PC-9 (cell line): ENCODE measurements at regions not wholly inside any gene's neighbourhood (a gene's known extent, or its start where the extent isn't known, plus 50 kb on each side); places are given as distances from the start of the nearest gene placed in this dataset.

Source experiments
- BruUV-seq: library from RNA; stranded (reverse); fragments of 400-500 nt; replicated peaks from 2 replicates; lab custom pipeline; 2021; lab: Mats Ljungman, UMichigan
- CTCF ChIA-PET: fragments of 300-600 bp; sonication (Branson Sonifier 250); formaldehyde crosslinking; loops from one replicate; lab custom pipeline; 2022; ENCODE audit warnings: antibody characterized with exemption; lab: Charles Lee
- POLR2A ChIA-PET: fragments of 300-600 bp; sonication (Branson Sonifier 250); formaldehyde crosslinking; loops from one replicate; lab custom pipeline; 2022; ENCODE audit warnings: antibody characterized with exemption; ENCODE audit not compliant: unreplicated experiment; lab: Charles Lee
- DNase-seq, 2 experiments: peaks; one replicate each; pipeline versions ENCODE4 v3.0.0 to v3.0.0-alpha.2; 2015 to 2022; ENCODE audit warnings: mixed read lengths in 1 of 2
- H2AFZ ChIP-seq: fragments of 200-600 bp; sonication (generic); 2 replicates; pipeline ENCODE4 v1.8.1; 2017; ENCODE audit warnings: antibody characterized with exemption
- H3F3A ChIP-seq: fragments of 200-600 bp; sonication (generic); 2 replicates; pipeline ENCODE4 v1.8.1; 2017; ENCODE audit warnings: antibody characterized with exemption, mild to moderate bottlenecking, low read depth; ENCODE audit not compliant: insufficient read depth
- H3K27ac ChIP-seq: fragments of 200-600 bp; sonication (generic); 2 replicates; pipeline ENCODE4 v1.6.1; 2016; ENCODE audit warnings: mixed run types
- H3K27me3 ChIP-seq: fragments of 200-600 bp; sonication (generic); 2 replicates; pipeline ENCODE4 v1.6.1; 2016; ENCODE audit warnings: low read depth, mixed run types; ENCODE audit not compliant: insufficient read depth
- H3K36me3 ChIP-seq: fragments of 200-600 bp; sonication (generic); 2 replicates; pipeline ENCODE4 v1.6.1; 2016; ENCODE audit warnings: low read depth, mixed run types
- H3K4me1 ChIP-seq: fragments of 200-600 bp; sonication (generic); replicated peaks from 2 replicates; pipeline ENCODE4 v1.6.1; 2016; ENCODE audit warnings: mixed run types; ENCODE audit not compliant: insufficient read depth
- H3K4me2 ChIP-seq: fragments of 200-600 bp; sonication (generic); 2 replicates; pipeline ENCODE4 v1.6.1; 2017; ENCODE audit warnings: mixed run types
- H3K4me3 ChIP-seq: fragments of 200-600 bp; sonication (generic); 2 replicates; pipeline ENCODE4 v1.6.1; 2016; ENCODE audit warnings: mixed run types
- H3K79me2 ChIP-seq: fragments of 200-600 bp; sonication (generic); 2 replicates; pipeline ENCODE4 v1.6.1; 2017; ENCODE audit warnings: low read depth, mixed run types
- H3K9me2 ChIP-seq: fragments of 200-600 bp; sonication (generic); 2 replicates; pipeline ENCODE4 v1.8.1; 2017; ENCODE audit warnings: mild to moderate bottlenecking; ENCODE audit not compliant: insufficient read depth
- H3K9me3 ChIP-seq: fragments of 200-600 bp; sonication (generic); 2 replicates; pipeline ENCODE4 v1.8.1; 2016; ENCODE audit warnings: low read depth; ENCODE audit not compliant: insufficient read depth
- H4K20me1 ChIP-seq: fragments of 200-600 bp; sonication (generic); 2 replicates; pipeline ENCODE4 v1.8.1; 2017; ENCODE audit not compliant: insufficient read depth
- CTCF ChIP-seq: fragments of 200-600 bp; sonication (generic); conservative IDR thresholded peaks from 2 replicates; pipeline ENCODE4 v1.6.1; 2017; ENCODE audit warnings: mixed run types, antibody characterized with exemption, mild to moderate bottlenecking, moderate library complexity
- EZH2 ChIP-seq: fragments of 200-600 bp; sonication (generic); IDR thresholded peaks from 2 replicates; pipeline ENCODE4 v1.8.0; 2017; ENCODE audit warnings: antibody characterized with exemption, low read depth
- intact Hi-C: fragments of 100-400 bp; cut with micrococcal nuclease; formaldehyde crosslinking; loops from one replicate; pipeline ENCODE4 v1.10.0; 2022; ENCODE audit not compliant: unreplicated experiment

- intact Hi-C loops = no loop called here
- Histone ChIP-seq H2AFZ (no peak overlapping the region), H3K9me2 (no peaks in the 10 kb centered on the region), H3K27ac (no peak overlapping the region), H3K79me2 (no peaks in the 10 kb centered on the region), H3K9me3 (no peaks in the 10 kb centered on the region), H3K4me3 (no peak overlapping the region), H3K4me1 (no peaks in the 10 kb centered on the region), H3K27me3 (peaks cover 42% of the 10 kb centered on the region), H3K4me2 (no peak overlapping the region), H4K20me1 (no peaks in the 10 kb centered on the region; the same call in 1 of the 2 replicates), H3F3A (no peaks in the 10 kb centered on the region), H3K36me3 (no peaks in the 10 kb centered on the region)
- no TSS peak for BruUV-seq
- TF ChIP-seq EZH2 (no peak), CTCF (no peak)
- no peak for DNase-seq
- CTCF ChIA-PET = no interaction called here
- POLR2A ChIA-PET = no interaction called here
Measured at GRCh38 chr20:60316476-60317158, 358.4 kb downstream of the CDH26 start.

- Histone ChIP-seq H3K4me2 (no peak overlapping the region), H3K4me3 (no peak overlapping the region), H3K79me2 (no peaks in the 10 kb centered on the region), H3K36me3 (no peaks in the 10 kb centered on the region), H3K9me2 (no peaks in the 10 kb centered on the region), H3F3A (no peaks in the 10 kb centered on the region), H3K4me1 (no peaks in the 10 kb centered on the region), H3K27me3 (peaks cover 43% of the 10 kb centered on the region), H4K20me1 (no peaks in the 10 kb centered on the region; the same call in 1 of the 2 replicates), H3K9me3 (no peaks in the 10 kb centered on the region), H3K27ac (no peak overlapping the region), H2AFZ (no peak overlapping the region)
- DNase-seq = no peak
- TF ChIP-seq EZH2 (no peak), CTCF (no peak)
- POLR2A ChIA-PET = no interaction called here
- CTCF ChIA-PET = no interaction called here
- intact Hi-C loops = no loop called here
- no TSS peak for BruUV-seq
Measured at GRCh38 chr20:60317401-60317800, 359.2 kb downstream of the CDH26 start.

- no peak overlapping the region for H2AFZ ChIP-seq
- POLR2A ChIA-PET = interaction anchor here (0.7 kb wide), 1 partner anchor 1575 kb away, joined by 34 read pairs; no protein-coding TSS in a partner anchor
- no TSS peak for BruUV-seq
- H3K36me3 ChIP-seq = no peaks in the 10 kb centered on the region
- no peak overlapping the region for H3K4me3 ChIP-seq
- H4K20me1 ChIP-seq = no peaks in the 10 kb centered on the region; the same call in 1 of the 2 replicates
- H3K9me3 ChIP-seq = no peaks in the 10 kb centered on the region
- no peaks in the 10 kb centered on the region for H3K9me2 ChIP-seq
- no peak for DNase-seq
- intact Hi-C loops = no loop called here
- H3K27me3 ChIP-seq = peaks cover 76% of the 10 kb centered on the region
- CTCF ChIA-PET = no interaction called here
- no peak overlapping the region for H3K27ac ChIP-seq
- TF ChIP-seq CTCF = no peak
- TF ChIP-seq EZH2 = no peak
- no peaks in the 10 kb centered on the region for H3K79me2 ChIP-seq
- no peaks in the 10 kb centered on the region for H3F3A ChIP-seq
- no peaks in the 10 kb centered on the region for H3K4me1 ChIP-seq
- H3K4me2 ChIP-seq = no peak overlapping the region
Measured at GRCh38 chr20:60321601-60322000, 363.4 kb downstream of the CDH26 start.
